HEK293 (cell line): ENCODE measurements at regions not wholly inside any gene's neighbourhood (a gene's known extent, or its start where the extent isn't known, plus 50 kb on each side); places are given as distances from the start of the nearest gene placed in this dataset.
"Not testable (repeated sequence)": the region's sequence is repeated elsewhere in the genome, so short reads cannot be mapped to it uniquely, and the experiment has no call there.

Experiments used
- CTCF ChIA-PET: fragments of 350-600 bp; formaldehyde crosslinking; extraction: SDS; loops from one replicate; lab custom pipeline; 2021; ENCODE audit warnings: antibody characterized with exemption; lab: Yijun Ruan, JAX
- POLR2A ChIA-PET: fragments of 300-600 bp; formaldehyde crosslinking; extraction: SDS; loops from one replicate; lab custom pipeline; 2020; ENCODE audit warnings: antibody characterized with exemption, inconsistent platforms; lab: Yijun Ruan, JAX
- H3K27ac ChIP-seq: fragments of 200-500 bp; sonication (Bioruptor generic); 2 replicates; pipeline ENCODE4 v1.5.1; 2014; ENCODE audit warnings: low read depth, low read length, control low read depth, inconsistent platforms; ENCODE audit errors: extremely low read depth
- H3K36me3 ChIP-seq, 2 experiments: fragments of 200-500 bp in 1 of 2; sonication (Bioruptor generic) in 1 of 2; 1 replicate in 1 of 2; 2 replicates in 1 of 2; pipeline ENCODE4 v1.5.1; 2014 to 2017; ENCODE audit warnings: inconsistent platforms in 2 of 2, low read length in 2 of 2; ENCODE audit not compliant: control insufficient read depth in 2 of 2, insufficient read depth in 1 of 2
- H3K4me1 ChIP-seq: fragments of 200-500 bp; sonication (Bioruptor generic); 2 replicates; pipeline ENCODE4 v1.5.1; 2014; ENCODE audit warnings: mild to moderate bottlenecking, low read length, inconsistent platforms; ENCODE audit not compliant: control insufficient read depth, insufficient read depth
- H3K4me3 ChIP-seq: 2 replicates; pipeline ENCODE4 v1.5.1; 2011; ENCODE audit warnings: low read depth, mild to moderate bottlenecking, control low read depth, low read length, moderate library complexity
- H3K9me3 ChIP-seq: fragments of 200-500 bp; sonication (Bioruptor generic); 2 replicates; pipeline ENCODE4 v1.5.1; 2014; ENCODE audit warnings: low read depth, low read length, inconsistent platforms; ENCODE audit not compliant: control insufficient read depth, insufficient read depth
- GLIS1 ChIP-seq: fragments of 450-650 bp; formaldehyde crosslinking; IDR thresholded peaks from 2 replicates; pipeline ENCODE4 v1.5.1; 2016; ENCODE audit warnings: missing biosample characterization, missing genetic modification characterization
- SP7 ChIP-seq: fragments of 450-650 bp; formaldehyde crosslinking; IDR thresholded peaks from 2 replicates; pipeline ENCODE4 v1.5.1; 2016; ENCODE audit warnings: missing biosample characterization, missing genetic modification characterization
- ZBTB44 ChIP-seq: fragments of 450-650 bp; IDR thresholded peaks from 2 replicates; pipeline ENCODE4 v1.5.1; 2018; ENCODE audit warnings: missing biosample characterization, mild to moderate bottlenecking, missing genetic modification characterization
- ZNF266 ChIP-seq: fragments of 450-650 bp; formaldehyde crosslinking; IDR thresholded peaks from 2 replicates; pipeline ENCODE4 v1.5.1; 2016; ENCODE audit warnings: missing biosample characterization, missing genetic modification characterization, low read depth
- ZNF48 ChIP-seq: fragments of 450-650 bp; formaldehyde crosslinking; IDR thresholded peaks from 2 replicates; pipeline ENCODE4 v1.5.1; 2016; ENCODE audit warnings: missing biosample characterization, missing genetic modification characterization
- ZNF521 ChIP-seq: fragments of 450-650 bp; formaldehyde crosslinking; IDR thresholded peaks from 2 replicates; pipeline ENCODE4 v1.5.1; 2017; ENCODE audit warnings: missing biosample characterization, mild to moderate bottlenecking, missing genetic modification characterization
- ZNF555 ChIP-seq: fragments of 450-650 bp; formaldehyde crosslinking; conservative IDR thresholded peaks from 2 replicates; pipeline ENCODE4 v1.5.1; 2017; ENCODE audit warnings: missing biosample characterization, mild to moderate bottlenecking, missing genetic modification characterization, inconsistent platforms
- ZNF692 ChIP-seq: fragments of 450-650 bp; formaldehyde crosslinking; IDR thresholded peaks from 2 replicates; pipeline ENCODE4 v1.5.1; 2016; ENCODE audit warnings: missing biosample characterization, missing genetic modification characterization
- ZNF843 ChIP-seq: fragments of 450-650 bp; formaldehyde crosslinking; IDR thresholded peaks from 2 replicates; pipeline ENCODE4 v1.5.1; 2016; ENCODE audit warnings: missing biosample characterization, missing genetic modification characterization
- TF ChIP-seq, protein P1 (sequence below): fragments of 450-650 bp; formaldehyde crosslinking; IDR thresholded peaks from 2 replicates; pipeline ENCODE4 v1.5.1; 2016; ENCODE audit warnings: missing biosample characterization, missing genetic modification characterization
- TF ChIP-seq, protein P2 (sequence below): fragments of 450-650 bp; formaldehyde crosslinking; IDR thresholded peaks from 2 replicates; pipeline ENCODE4 v1.5.1; 2016; ENCODE audit warnings: missing biosample characterization, missing genetic modification characterization

GRCh38 chr2:111670776-111671175 is 213.2 kb downstream of the ANAPC1 start:
- Histone ChIP-seq H3K4me3 (no peak overlapping the region), H3K4me1 (no peaks in the 10 kb centered on the region), H3K27ac (no peak overlapping the region), H3K36me3 (no peaks in the 10 kb centered on the region), H3K9me3 (no peaks in the 10 kb centered on the region)
- POLR2A ChIA-PET = no interaction called here
- TF ChIP-seq, protein P1, sequence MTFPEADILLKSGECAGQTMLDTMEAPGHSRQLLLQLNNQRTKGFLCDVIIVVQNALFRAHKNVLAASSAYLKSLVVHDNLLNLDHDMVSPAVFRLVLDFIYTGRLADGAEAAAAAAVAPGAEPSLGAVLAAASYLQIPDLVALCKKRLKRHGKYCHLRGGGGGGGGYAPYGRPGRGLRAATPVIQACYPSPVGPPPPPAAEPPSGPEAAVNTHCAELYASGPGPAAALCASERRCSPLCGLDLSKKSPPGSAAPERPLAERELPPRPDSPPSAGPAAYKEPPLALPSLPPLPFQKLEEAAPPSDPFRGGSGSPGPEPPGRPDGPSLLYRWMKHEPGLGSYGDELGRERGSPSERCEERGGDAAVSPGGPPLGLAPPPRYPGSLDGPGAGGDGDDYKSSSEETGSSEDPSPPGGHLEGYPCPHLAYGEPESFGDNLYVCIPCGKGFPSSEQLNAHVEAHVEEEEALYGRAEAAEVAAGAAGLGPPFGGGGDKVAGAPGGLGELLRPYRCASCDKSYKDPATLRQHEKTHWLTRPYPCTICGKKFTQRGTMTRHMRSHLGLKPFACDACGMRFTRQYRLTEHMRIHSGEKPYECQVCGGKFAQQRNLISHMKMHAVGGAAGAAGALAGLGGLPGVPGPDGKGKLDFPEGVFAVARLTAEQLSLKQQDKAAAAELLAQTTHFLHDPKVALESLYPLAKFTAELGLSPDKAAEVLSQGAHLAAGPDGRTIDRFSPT (tag by site-specific recombination) = no peak
- CTCF ChIA-PET = interaction anchor here (1.1 kb wide), 1 partner anchor 28 kb away, joined by 4 read pairs; no protein-coding TSS in a partner anchor

- Histone ChIP-seq H3K9me3 (no peaks in the 10 kb centered on the region), H3K4me1 (no peaks in the 10 kb centered on the region), H3K4me3 (no peak overlapping the region), H3K36me3 (no peaks in the 10 kb centered on the region), H3K27ac (no peak overlapping the region)
- ChIA-PET POLR2A (interaction anchor here (0.7 kb wide), 1 partner anchor 12 kb away, joined by 3 read pairs; no protein-coding TSS in a partner anchor), CTCF (interaction anchor here (1.1 kb wide), 1 partner anchor 27 kb away, joined by 4 read pairs; no protein-coding TSS in a partner anchor)
- TF ChIP-seq ZNF521 (no peak), ZNF692 (tag by site-specific recombination) (no peak), ZBTB44 (no peak), ZNF555 (tag by site-specific recombination) (no peak), ZNF48 (tag by site-specific recombination) (no peak), SP7 (no peak), ZNF266 (no peak), GLIS1 (tag by site-specific recombination) (no peak), ZNF843 (no peak)
- TF ChIP-seq, protein P2, sequence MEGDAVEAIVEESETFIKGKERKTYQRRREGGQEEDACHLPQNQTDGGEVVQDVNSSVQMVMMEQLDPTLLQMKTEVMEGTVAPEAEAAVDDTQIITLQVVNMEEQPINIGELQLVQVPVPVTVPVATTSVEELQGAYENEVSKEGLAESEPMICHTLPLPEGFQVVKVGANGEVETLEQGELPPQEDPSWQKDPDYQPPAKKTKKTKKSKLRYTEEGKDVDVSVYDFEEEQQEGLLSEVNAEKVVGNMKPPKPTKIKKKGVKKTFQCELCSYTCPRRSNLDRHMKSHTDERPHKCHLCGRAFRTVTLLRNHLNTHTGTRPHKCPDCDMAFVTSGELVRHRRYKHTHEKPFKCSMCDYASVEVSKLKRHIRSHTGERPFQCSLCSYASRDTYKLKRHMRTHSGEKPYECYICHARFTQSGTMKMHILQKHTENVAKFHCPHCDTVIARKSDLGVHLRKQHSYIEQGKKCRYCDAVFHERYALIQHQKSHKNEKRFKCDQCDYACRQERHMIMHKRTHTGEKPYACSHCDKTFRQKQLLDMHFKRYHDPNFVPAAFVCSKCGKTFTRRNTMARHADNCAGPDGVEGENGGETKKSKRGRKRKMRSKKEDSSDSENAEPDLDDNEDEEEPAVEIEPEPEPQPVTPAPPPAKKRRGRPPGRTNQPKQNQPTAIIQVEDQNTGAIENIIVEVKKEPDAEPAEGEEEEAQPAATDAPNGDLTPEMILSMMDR (tag by site-specific recombination) = no peak
Measured at GRCh38 chr2:111671426-111672150, 212.4 kb downstream of the ANAPC1 start.

DNA sequence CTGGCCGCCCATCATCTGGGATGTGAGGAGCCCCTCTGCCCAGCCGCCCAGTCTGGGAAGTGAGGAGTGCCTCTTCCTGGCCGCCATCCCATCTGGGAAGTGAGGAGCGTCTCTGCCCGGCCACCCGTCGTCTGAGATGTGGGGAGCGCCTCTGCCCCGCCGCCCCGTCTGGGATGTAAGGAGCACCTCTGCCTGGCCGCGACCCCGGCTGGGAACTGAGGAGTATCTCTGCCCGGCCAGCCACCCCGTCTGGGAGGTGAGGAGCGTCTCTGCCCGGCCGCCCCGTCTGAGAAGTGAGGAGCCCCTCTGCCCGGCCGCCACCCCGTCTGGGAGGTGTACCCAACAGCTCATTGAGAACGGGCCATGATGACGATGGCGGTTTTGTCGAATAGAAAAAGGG is 211.4 kb downstream of the ANAPC1 start:
- POLR2A ChIA-PET, H3K4me3 ChIP-seq, H3K9me3 ChIP-seq, H3K36me3 ChIP-seq, H3K27ac ChIP-seq, H3K4me1 ChIP-seq, CTCF ChIA-PET: not testable (repeated sequence)
